GM23338 (cell line): ENCODE measurements at regions not wholly inside any gene's neighbourhood (a gene's known extent, or its start where the extent isn't known, plus 50 kb on each side); places are given as distances from the start of the nearest gene placed in this dataset.

Experiments
- ATAC-seq: fragments of 200-7000 bp; cut with Tn5 transposase; 3 replicates; pipeline ENCODE4 v1.9.1; 2020
- DNase-seq: peaks from one replicate; pipeline ENCODE4 v3.0.0-alpha.2; 2015; ENCODE audit warnings: low spot score
- H2AFZ ChIP-seq: fragments of 200-600 bp; sonication (generic); 2 replicates; pipeline ENCODE4 v1.8.0; 2016; ENCODE audit warnings: antibody characterized with exemption, mild to moderate bottlenecking, moderate library complexity
- H3F3A ChIP-seq: fragments of 200-600 bp; sonication (generic); replicated peaks from 2 replicates; pipeline ENCODE4 v1.8.0; 2017; ENCODE audit warnings: antibody characterized with exemption, mixed run types, low read depth
- H3K27ac ChIP-seq: fragments of 200-600 bp; sonication (generic); 2 replicates; pipeline ENCODE4 v1.6.1; 2016; ENCODE audit warnings: low read depth
- H3K27me3 ChIP-seq: fragments of 200-600 bp; sonication (generic); 2 replicates; pipeline ENCODE4 v1.8.0; 2016; ENCODE audit warnings: mild to moderate bottlenecking, mixed run types, moderate library complexity; ENCODE audit not compliant: insufficient read depth
- H3K36me3 ChIP-seq: fragments of 200-600 bp; sonication (generic); 2 replicates; pipeline ENCODE4 v1.8.0; 2016; ENCODE audit warnings: mild to moderate bottlenecking; ENCODE audit not compliant: insufficient read depth
- H3K4me1 ChIP-seq: fragments of 200-600 bp; sonication (generic); 2 replicates; pipeline ENCODE4 v1.8.0; 2016; ENCODE audit warnings: mild to moderate bottlenecking, moderate library complexity; ENCODE audit not compliant: insufficient read depth
- H3K4me2 ChIP-seq: fragments of 200-600 bp; sonication (generic); 2 replicates; pipeline ENCODE4 v1.7.1; 2017; ENCODE audit warnings: mixed run types
- H3K4me3 ChIP-seq: fragments of 200-600 bp; sonication (generic); 2 replicates; pipeline ENCODE4 v1.6.1; 2016; ENCODE audit warnings: mixed run types
- H3K79me2 ChIP-seq: fragments of 200-600 bp; sonication (generic); replicated peaks from 2 replicates; pipeline ENCODE4 v1.8.0; 2017; ENCODE audit warnings: mild to moderate bottlenecking; ENCODE audit not compliant: insufficient read depth
- H3K9me2 ChIP-seq: fragments of 200-600 bp; sonication (generic); 2 replicates; pipeline ENCODE4 v1.8.0; 2017; ENCODE audit not compliant: insufficient read depth
- H4K20me1 ChIP-seq: fragments of 200-600 bp; sonication (generic); replicated peaks from 2 replicates; pipeline ENCODE4 v1.8.0; 2017; ENCODE audit warnings: mild to moderate bottlenecking; ENCODE audit not compliant: insufficient read depth
- H3K27ac Mint-ChIP-seq: 2 replicates; pipeline ENCODE4 v1.8.0; 2020; ENCODE audit warnings: inconsistent platforms, mild to moderate bottlenecking, moderate library complexity, mixed read lengths
- H3K27me3 Mint-ChIP-seq: 3 replicates; pipeline ENCODE4 v1.8.0; 2022; ENCODE audit warnings: low read depth, mild to moderate bottlenecking, moderate library complexity, mixed read lengths, inconsistent platforms; ENCODE audit not compliant: insufficient read depth, poor library complexity
- H3K36me3 Mint-ChIP-seq: 3 replicates; pipeline ENCODE4 v1.8.0; 2021; ENCODE audit warnings: low read depth, mild to moderate bottlenecking, inconsistent platforms, moderate library complexity, mixed read lengths
- H3K4me1 Mint-ChIP-seq: 3 replicates; pipeline ENCODE4 v1.8.0; 2020; ENCODE audit warnings: mild to moderate bottlenecking, inconsistent platforms, mixed read lengths
- H3K4me3 Mint-ChIP-seq: 3 replicates; pipeline ENCODE4 v1.8.0; 2021; ENCODE audit warnings: moderate library complexity, mild to moderate bottlenecking, inconsistent platforms, mixed read lengths
- H3K9me3 Mint-ChIP-seq: 3 replicates; pipeline ENCODE4 v1.8.0; 2020; ENCODE audit warnings: moderate library complexity, mild to moderate bottlenecking, inconsistent platforms, mixed read lengths
- CTCF ChIP-seq, 2 experiments: fragments of 200-600 bp in 1 of 2; sonication (generic) in 1 of 2; conservative IDR thresholded peaks; 2 replicates each; pipeline versions ENCODE4 v1.5.1 to v1.6.1; 2016 to 2017; ENCODE audit warnings: antibody characterized with exemption in 2 of 2, low read depth in 2 of 2, mild to moderate bottlenecking in 2 of 2, moderate library complexity in 1 of 2
- EZH2 ChIP-seq: fragments of 200-600 bp; sonication (generic); IDR thresholded peaks from one replicate; pipeline ENCODE4 v1.8.0; 2017; ENCODE audit warnings: antibody characterized with exemption, mild to moderate bottlenecking, low read depth; ENCODE audit not compliant: unreplicated experiment
- POLR2AphosphoS5 ChIP-seq: IDR thresholded peaks from 2 replicates; pipeline ENCODE4 v1.6.1; 2016; ENCODE audit warnings: antibody characterized with exemption, low read depth
- TF ChIP-seq, protein P1 (sequence below): IDR thresholded peaks from 2 replicates; pipeline ENCODE4 v1.6.1; 2016; ENCODE audit warnings: antibody characterized with exemption
- TF ChIP-seq, protein P2 (sequence below): fragments of 250-450 bp; sonication (Bioruptor Pico); IDR thresholded peaks from 2 replicates; pipeline ENCODE4 v1.5.0; 2020; ENCODE audit warnings: mild to moderate bottlenecking, moderate library complexity

GRCh38 chr15:46088486-46089445 is 453.9 kb downstream of the SQOR start:
- ATAC-seq (no peak), DNase-seq (no peak)
- no peaks in the 10 kb centered on the region for H4K20me1 ChIP-seq
- H3K4me2 ChIP-seq, result no peak overlapping the region
- Mint-ChIP-seq H3K9me3 (peaks cover 72% of the 10 kb centered on the region), H3K4me1 (no peaks in the 10 kb centered on the region), H3K4me3 (no peak overlapping the region), H3K27ac (no peak overlapping the region), H3K27me3 (peaks cover 3% of the 10 kb centered on the region), H3K36me3 (no peaks in the 10 kb centered on the region; the same call in 2 of the 3 replicates)
- H3K9me2 ChIP-seq, result no peaks in the 10 kb centered on the region
- no peak for TF ChIP-seq CTCF (conservative IDR thresholded peaks at IDR 0.05; ENCODE audit: low read depth in 2 of 2)
- TF ChIP-seq POLR2AphosphoS5, result no peak
- TF ChIP-seq, protein P1, sequence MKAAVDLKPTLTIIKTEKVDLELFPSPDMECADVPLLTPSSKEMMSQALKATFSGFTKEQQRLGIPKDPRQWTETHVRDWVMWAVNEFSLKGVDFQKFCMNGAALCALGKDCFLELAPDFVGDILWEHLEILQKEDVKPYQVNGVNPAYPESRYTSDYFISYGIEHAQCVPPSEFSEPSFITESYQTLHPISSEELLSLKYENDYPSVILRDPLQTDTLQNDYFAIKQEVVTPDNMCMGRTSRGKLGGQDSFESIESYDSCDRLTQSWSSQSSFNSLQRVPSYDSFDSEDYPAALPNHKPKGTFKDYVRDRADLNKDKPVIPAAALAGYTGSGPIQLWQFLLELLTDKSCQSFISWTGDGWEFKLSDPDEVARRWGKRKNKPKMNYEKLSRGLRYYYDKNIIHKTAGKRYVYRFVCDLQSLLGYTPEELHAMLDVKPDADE, result no peak
- no peak for TF ChIP-seq EZH2
- TF ChIP-seq, protein P2, sequence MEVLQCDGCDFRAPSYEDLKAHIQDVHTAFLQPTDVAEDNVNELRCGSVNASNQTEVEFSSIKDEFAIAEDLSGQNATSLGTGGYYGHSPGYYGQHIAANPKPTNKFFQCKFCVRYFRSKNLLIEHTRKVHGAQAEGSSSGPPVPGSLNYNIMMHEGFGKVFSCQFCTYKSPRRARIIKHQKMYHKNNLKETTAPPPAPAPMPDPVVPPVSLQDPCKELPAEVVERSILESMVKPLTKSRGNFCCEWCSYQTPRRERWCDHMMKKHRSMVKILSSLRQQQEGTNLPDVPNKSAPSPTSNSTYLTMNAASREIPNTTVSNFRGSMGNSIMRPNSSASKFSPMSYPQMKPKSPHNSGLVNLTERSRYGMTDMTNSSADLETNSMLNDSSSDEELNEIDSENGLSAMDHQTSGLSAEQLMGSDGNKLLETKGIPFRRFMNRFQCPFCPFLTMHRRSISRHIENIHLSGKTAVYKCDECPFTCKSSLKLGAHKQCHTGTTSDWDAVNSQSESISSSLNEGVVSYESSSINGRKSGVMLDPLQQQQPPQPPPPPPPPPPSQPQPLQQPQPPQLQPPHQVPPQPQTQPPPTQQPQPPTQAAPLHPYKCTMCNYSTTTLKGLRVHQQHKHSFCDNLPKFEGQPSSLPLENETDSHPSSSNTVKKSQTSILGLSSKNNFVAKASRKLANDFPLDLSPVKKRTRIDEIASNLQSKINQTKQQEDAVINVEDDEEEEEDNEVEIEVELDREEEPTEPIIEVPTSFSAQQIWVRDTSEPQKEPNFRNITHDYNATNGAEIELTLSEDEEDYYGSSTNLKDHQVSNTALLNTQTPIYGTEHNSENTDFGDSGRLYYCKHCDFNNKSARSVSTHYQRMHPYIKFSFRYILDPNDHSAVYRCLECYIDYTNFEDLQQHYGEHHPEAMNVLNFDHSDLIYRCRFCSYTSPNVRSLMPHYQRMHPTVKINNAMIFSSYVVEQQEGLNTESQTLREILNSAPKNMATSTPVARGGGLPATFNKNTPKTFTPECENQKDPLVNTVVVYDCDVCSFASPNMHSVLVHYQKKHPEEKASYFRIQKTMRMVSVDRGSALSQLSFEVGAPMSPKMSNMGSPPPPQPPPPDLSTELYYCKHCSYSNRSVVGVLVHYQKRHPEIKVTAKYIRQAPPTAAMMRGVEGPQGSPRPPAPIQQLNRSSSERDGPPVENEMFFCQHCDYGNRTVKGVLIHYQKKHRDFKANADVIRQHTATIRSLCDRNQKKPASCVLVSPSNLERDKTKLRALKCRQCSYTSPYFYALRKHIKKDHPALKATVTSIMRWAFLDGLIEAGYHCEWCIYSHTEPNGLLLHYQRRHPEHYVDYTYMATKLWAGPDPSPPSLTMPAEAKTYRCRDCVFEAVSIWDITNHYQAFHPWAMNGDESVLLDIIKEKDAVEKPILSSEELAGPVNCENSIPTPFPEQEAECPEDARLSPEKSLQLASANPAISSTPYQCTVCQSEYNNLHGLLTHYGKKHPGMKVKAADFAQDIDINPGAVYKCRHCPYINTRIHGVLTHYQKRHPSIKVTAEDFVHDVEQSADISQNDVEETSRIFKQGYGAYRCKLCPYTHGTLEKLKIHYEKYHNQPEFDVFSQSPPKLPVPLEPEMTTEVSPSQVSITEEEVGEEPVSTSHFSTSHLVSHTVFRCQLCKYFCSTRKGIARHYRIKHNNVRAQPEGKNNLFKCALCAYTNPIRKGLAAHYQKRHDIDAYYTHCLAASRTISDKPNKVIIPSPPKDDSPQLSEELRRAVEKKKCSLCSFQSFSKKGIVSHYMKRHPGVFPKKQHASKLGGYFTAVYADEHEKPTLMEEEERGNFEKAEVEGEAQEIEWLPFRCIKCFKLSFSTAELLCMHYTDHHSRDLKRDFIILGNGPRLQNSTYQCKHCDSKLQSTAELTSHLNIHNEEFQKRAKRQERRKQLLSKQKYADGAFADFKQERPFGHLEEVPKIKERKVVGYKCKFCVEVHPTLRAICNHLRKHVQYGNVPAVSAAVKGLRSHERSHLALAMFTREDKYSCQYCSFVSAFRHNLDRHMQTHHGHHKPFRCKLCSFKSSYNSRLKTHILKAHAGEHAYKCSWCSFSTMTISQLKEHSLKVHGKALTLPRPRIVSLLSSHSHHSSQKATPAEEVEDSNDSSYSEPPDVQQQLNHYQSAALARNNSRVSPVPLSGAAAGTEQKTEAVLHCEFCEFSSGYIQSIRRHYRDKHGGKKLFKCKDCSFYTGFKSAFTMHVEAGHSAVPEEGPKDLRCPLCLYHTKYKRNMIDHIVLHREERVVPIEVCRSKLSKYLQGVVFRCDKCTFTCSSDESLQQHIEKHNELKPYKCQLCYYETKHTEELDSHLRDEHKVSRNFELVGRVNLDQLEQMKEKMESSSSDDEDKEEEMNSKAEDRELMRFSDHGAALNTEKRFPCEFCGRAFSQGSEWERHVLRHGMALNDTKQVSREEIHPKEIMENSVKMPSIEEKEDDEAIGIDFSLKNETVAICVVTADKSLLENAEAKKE (CRISPR knock-in tag), result no peak
- no peaks in the 10 kb centered on the region for H3K79me2 ChIP-seq
- H3K4me1 ChIP-seq, result no peaks in the 10 kb centered on the region
- H3K27me3 ChIP-seq, result no peaks in the 10 kb centered on the region
- no peaks in the 10 kb centered on the region for H3F3A ChIP-seq
- H3K36me3 ChIP-seq, result no peaks in the 10 kb centered on the region
- no peak overlapping the region for H2AFZ ChIP-seq
- no peak overlapping the region for H3K4me3 ChIP-seq
- no peak overlapping the region for H3K27ac ChIP-seq
